H9 (cell line): ENCODE measurements at regions not wholly inside any gene's neighbourhood (a gene's known extent, or its start where the extent isn't known, plus 50 kb on each side); places are given as distances from the start of the nearest gene placed in this dataset.

Experiments used
- DNase-seq: peaks from one replicate; pipeline ENCODE4 v3.0.0-alpha.2; 2017
- H2AFZ ChIP-seq: one replicate; pipeline ENCODE4 v1.6.1; 2013; ENCODE audit warnings: mild to moderate bottlenecking, low read length, control low read depth, moderate library complexity
- H2AK5ac ChIP-seq: 2 replicates; pipeline ENCODE4 v1.6.1; 2013; ENCODE audit warnings: low read length, control low read depth, mixed read lengths; ENCODE audit not compliant: insufficient read length
- H2BK120ac ChIP-seq: one replicate; pipeline ENCODE4 v1.6.1; 2013; ENCODE audit warnings: low read depth, mild to moderate bottlenecking, low read length, control low read depth, inconsistent platforms; ENCODE audit not compliant: poor library complexity, severe bottlenecking
- H2BK12ac ChIP-seq: 2 replicates; pipeline ENCODE4 v1.6.1; 2013; ENCODE audit warnings: low read length, control low read depth, mixed read lengths, low read depth; ENCODE audit not compliant: insufficient read length
- H2BK15ac ChIP-seq: 2 replicates; pipeline ENCODE4 v1.6.1; 2013; ENCODE audit warnings: low read depth, low read length, control low read depth
- H2BK20ac ChIP-seq: one replicate; pipeline ENCODE4 v1.6.1; 2013; ENCODE audit warnings: low read depth, mild to moderate bottlenecking, low read length, control low read depth, inconsistent platforms; ENCODE audit not compliant: poor library complexity, severe bottlenecking
- H2BK5ac ChIP-seq: 2 replicates; pipeline ENCODE4 v1.6.1; 2013; ENCODE audit warnings: low read length, control low read depth, mixed read lengths; ENCODE audit not compliant: insufficient read length
- H3K14ac ChIP-seq: 2 replicates; pipeline ENCODE4 v1.6.1; 2013; ENCODE audit warnings: low read length, control low read depth; ENCODE audit not compliant: insufficient read depth
- H3K18ac ChIP-seq: 2 replicates; pipeline ENCODE4 v1.6.1; 2013; ENCODE audit warnings: low read depth, mild to moderate bottlenecking, mixed read lengths, low read length, control low read depth; ENCODE audit not compliant: insufficient read length
- H3K23ac ChIP-seq: 2 replicates; pipeline ENCODE4 v1.6.1; 2013; ENCODE audit warnings: low read length, control low read depth, mixed read lengths, low read depth; ENCODE audit not compliant: insufficient read length
- H3K23me2 ChIP-seq: 2 replicates; pipeline ENCODE4 v1.6.1; 2013; ENCODE audit warnings: low read depth, mild to moderate bottlenecking, mixed read lengths, low read length, control low read depth; ENCODE audit not compliant: insufficient read length, poor library complexity, severe bottlenecking
- H3K27ac ChIP-seq: 2 replicates; pipeline ENCODE4 v1.5.1; 2013; ENCODE audit warnings: low read length, control low read depth, mixed read lengths, low read depth; ENCODE audit not compliant: insufficient read length
- H3K27me3 ChIP-seq: 2 replicates; pipeline ENCODE4 v1.6.1; 2013; ENCODE audit warnings: low read length, control low read depth, inconsistent platforms; ENCODE audit not compliant: insufficient read depth
- H3K4ac ChIP-seq: 2 replicates; pipeline ENCODE4 v1.6.1; 2013; ENCODE audit warnings: low read depth, mild to moderate bottlenecking, control low read depth, inconsistent platforms, low read length, moderate library complexity
- H3K4me1 ChIP-seq: 2 replicates; pipeline ENCODE4 v1.6.1; 2013; ENCODE audit warnings: low read length, control low read depth, inconsistent platforms; ENCODE audit not compliant: insufficient read depth
- H3K4me2 ChIP-seq: 2 replicates; pipeline ENCODE4 v1.6.1; 2013; ENCODE audit warnings: low read length, control low read depth, mixed read lengths; ENCODE audit not compliant: insufficient read length, insufficient read depth
- H3K56ac ChIP-seq: 2 replicates; pipeline ENCODE4 v1.6.1; 2013; ENCODE audit warnings: low read depth, mild to moderate bottlenecking, mixed read lengths, low read length, control low read depth; ENCODE audit not compliant: insufficient read length
- H3K79me1 ChIP-seq: 2 replicates; pipeline ENCODE4 v1.6.1; 2013; ENCODE audit warnings: low read depth, mild to moderate bottlenecking, moderate library complexity, low read length, control low read depth, inconsistent platforms; ENCODE audit not compliant: insufficient read depth, poor library complexity, severe bottlenecking
- H3K79me2 ChIP-seq: 2 replicates; pipeline ENCODE4 v1.6.1; 2013; ENCODE audit warnings: low read length, control low read depth, inconsistent platforms; ENCODE audit not compliant: insufficient read depth
- H3K9ac ChIP-seq: 2 replicates; pipeline ENCODE4 v1.6.1; 2013; ENCODE audit warnings: low read length, control low read depth, mixed read lengths; ENCODE audit not compliant: insufficient read length; ENCODE audit errors: extremely low read depth
- H3K9me3 ChIP-seq: one replicate; pipeline ENCODE4 v1.6.1; 2013; ENCODE audit warnings: low read depth, low read length, inconsistent platforms; ENCODE audit not compliant: control insufficient read depth
- H3T11ph ChIP-seq: one replicate; pipeline ENCODE4 v1.6.1; 2013; ENCODE audit warnings: mild to moderate bottlenecking, low read length, control low read depth, inconsistent platforms
- H4K20me1 ChIP-seq: one replicate; pipeline ENCODE4 v1.6.1; 2013; ENCODE audit not compliant: control insufficient read depth, insufficient read length, insufficient read depth
- H4K5ac ChIP-seq: 2 replicates; pipeline ENCODE4 v1.6.1; 2013; ENCODE audit warnings: low read depth, mild to moderate bottlenecking, mixed read lengths, low read length, control low read depth; ENCODE audit not compliant: insufficient read length
- H4K8ac ChIP-seq: replicated peaks from 2 replicates; pipeline ENCODE4 v1.6.1; 2013; ENCODE audit warnings: low read length, control low read depth, mixed read lengths, low read depth; ENCODE audit not compliant: insufficient read length
- H4K91ac ChIP-seq: 2 replicates; pipeline ENCODE4 v1.6.1; 2013; ENCODE audit warnings: low read depth, mild to moderate bottlenecking, moderate library complexity, mixed read lengths, low read length, control low read depth; ENCODE audit not compliant: insufficient read length
- H3K27ac Mint-ChIP-seq, 3 experiments: 2 replicates in 2 of 3; 3 replicates in 1 of 3; pipeline ENCODE4 v1.8.0; 2020 to 2021; ENCODE audit warnings: mixed read lengths in 3 of 3, mild to moderate bottlenecking in 1 of 3, moderate library complexity in 1 of 3
- H3K27me3 Mint-ChIP-seq: 2 replicates; pipeline ENCODE4 v1.8.0; 2021; ENCODE audit warnings: low read depth, mild to moderate bottlenecking, moderate library complexity, mixed read lengths
- H3K36me3 Mint-ChIP-seq, 3 experiments: 2 replicates in 2 of 3; 3 replicates in 1 of 3; pipeline ENCODE4 v1.8.0; 2020 to 2021; ENCODE audit warnings: low read depth in 3 of 3, mixed read lengths in 3 of 3; ENCODE audit not compliant: insufficient read depth in 1 of 3
- H3K4me1 Mint-ChIP-seq, 2 experiments: 2 replicates each; pipeline ENCODE4 v1.8.0; 2020; ENCODE audit warnings: mixed read lengths in 2 of 2
- H3K4me3 Mint-ChIP-seq, 2 experiments: 2 replicates in 1 of 2; 3 replicates in 1 of 2; pipeline ENCODE4 v1.8.0; 2020 to 2021; ENCODE audit warnings: mild to moderate bottlenecking in 2 of 2, mixed read lengths in 2 of 2, moderate library complexity in 1 of 2
- H3K9me3 Mint-ChIP-seq, 2 experiments: 2 replicates in 1 of 2; 3 replicates in 1 of 2; pipeline ENCODE4 v1.8.0; 2020; ENCODE audit warnings: mild to moderate bottlenecking in 2 of 2, mixed read lengths in 2 of 2, moderate library complexity in 1 of 2
- CTCF ChIP-seq: fragments of 200-600 bp; sonication (generic); conservative IDR thresholded peaks from 3 replicates; pipeline ENCODE4 v1.8.0; 2021; ENCODE audit warnings: antibody characterized with exemption, mild to moderate bottlenecking
- whole genome bisulfite sequencing: extraction: QIAGEN DNeasy Blood & Tissue Kit; methylation state at CpG from one replicate; pipeline ENCODE4 v1.1.7; 2013; ENCODE audit warnings: missing lambda C conversion rate, low lambda C conversion rate, mixed read lengths; ENCODE audit not compliant: insufficient read length; ENCODE audit errors: extremely low coverage; 5-methylcytosine and 5-hydroxymethylcytosine counted together

DNA sequence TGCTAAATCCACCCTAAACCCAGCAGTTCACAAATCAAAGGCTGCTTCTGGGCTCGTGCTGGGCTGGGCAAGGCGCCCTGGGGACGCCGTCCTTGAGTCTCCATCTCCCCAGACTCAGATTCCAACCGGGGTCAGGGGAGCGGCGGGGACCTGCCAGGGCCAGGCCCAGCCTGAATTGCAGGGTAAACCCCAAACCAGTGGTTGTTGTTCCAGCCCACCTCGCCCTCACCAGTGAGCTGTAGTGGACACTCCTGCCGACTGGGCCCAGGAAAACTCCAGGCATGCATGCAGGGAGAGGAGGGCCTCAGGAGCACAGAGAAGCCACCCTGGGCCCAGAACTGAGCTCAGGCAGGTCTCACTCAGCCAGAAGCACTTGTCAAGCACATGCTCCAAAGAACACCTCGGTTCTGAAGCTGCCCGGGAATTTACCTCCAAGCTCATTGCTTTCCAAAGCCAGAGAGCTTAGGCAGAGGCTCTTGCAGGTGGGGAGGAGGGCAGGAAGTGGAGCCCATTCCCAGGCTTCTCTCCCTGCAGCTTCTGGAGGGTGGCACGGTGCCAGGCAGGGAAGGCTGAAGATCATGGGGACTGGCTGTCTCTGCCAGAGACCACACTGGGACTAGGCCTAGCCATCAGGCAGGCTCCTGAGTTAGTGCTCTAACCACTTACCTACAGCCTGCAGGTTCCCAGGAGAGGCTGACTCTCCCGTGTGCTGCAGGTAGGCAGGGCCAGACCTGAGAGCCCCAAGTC is 437.0 kb downstream of the MATN1 start:
- Histone ChIP-seq H3K4me2 (no peak overlapping the region), H3K27ac (no peak overlapping the region), H3K9me3 (no peaks in the 10 kb centered on the region), H2BK5ac (no peak overlapping the region), H3K4me1 (no peaks in the 10 kb centered on the region), H3K27me3 (no peaks in the 10 kb centered on the region), H3K18ac (no peak overlapping the region), H3K56ac (no peak overlapping the region), H3K14ac (no peak overlapping the region; the same call in 1 of the 2 replicates), H4K91ac (no peak overlapping the region), H2BK20ac (no peak overlapping the region), H3K23me2 (no peaks in the 10 kb centered on the region), H4K5ac (no peak overlapping the region), H3K23ac (no peak overlapping the region), H4K8ac (no peak overlapping the region), H2BK12ac (no peak overlapping the region), H3K79me1 (no peaks in the 10 kb centered on the region), H3K9ac (no peak overlapping the region), H4K20me1 (no peaks in the 10 kb centered on the region), H2AK5ac (no peak overlapping the region), H2BK15ac (no peak overlapping the region), H3K79me2 (no peaks in the 10 kb centered on the region), H3K4ac (no peak overlapping the region), H3T11ph (no peak overlapping the region), H2AFZ (no peak overlapping the region), H2BK120ac (no peak overlapping the region)
- TF ChIP-seq CTCF, result no peak
- no peaks in the 10 kb centered on the region; a peak in 1 of 5 replicates for H3K9me3 Mint-ChIP-seq
- H3K36me3 Mint-ChIP-seq, result no peaks in the 10 kb centered on the region
- peaks cover 6% of the 10 kb centered on the region; the same call in 1 of the 2 replicates for H3K27me3 Mint-ChIP-seq
- no peak for DNase-seq
- H3K27ac Mint-ChIP-seq, result no peak overlapping the region
- WGBS, result no CpG with 5 or more reads among the region's 13 CpGs
- 0 out of 4 replicates have a peak, but pooled peaks cover 0 to 2% of the 10 kb centered on the region in 2 experiments for H3K4me1 Mint-ChIP-seq
- no peak overlapping the region for H3K4me3 Mint-ChIP-seq
